Gastrocnemius medialis (tissue), 4 donors: ENCODE measurements at regions not wholly inside any gene's neighbourhood (a gene's known extent, or its start where the extent isn't known, plus 50 kb on each side); places are given as distances from the start of the nearest gene placed in this dataset.
A peak's percentile ranks its signal among the peaks of the same experiment; 100 is the strongest.

Source experiments
- ATAC-seq, 2 donors: fragments of 150-250 bp; one replicate each; pipeline ENCODE4 v1.9.1; 2016
- DNase-seq, 2 donors: peaks; one replicate each; pipeline ENCODE4 v3.0.0-alpha.2; 2019
- H3K27ac ChIP-seq, 4 donors: fragments of 200-600 bp; sonication (generic); 1 replicate in 1 of 4; 2 replicates in 3 of 4; pipeline ENCODE4 v1.5.1; 2016 to 2018; ENCODE audit warnings: mild to moderate bottlenecking in 2 of 4, moderate library complexity in 1 of 4
- H3K27me3 ChIP-seq, 3 donors: fragments of 200-600 bp; sonication (generic) in 2 of 3; 1 replicate in 1 of 3; 2 replicates in 2 of 3; pipeline versions ENCODE4 v1.5.1 to v1.6.0; 2016 to 2019; ENCODE audit warnings: mild to moderate bottlenecking in 1 of 3, moderate library complexity in 1 of 3
- H3K36me3 ChIP-seq, 2 donors: fragments of 200-600 bp; sonication (generic) in 1 of 2; one replicate each; pipeline ENCODE4 v1.5.1; 2017 to 2018
- H3K4me1 ChIP-seq, 2 donors: fragments of 200-600 bp; sonication (generic) in 1 of 2; one replicate each; pipeline ENCODE4 v1.5.1; 2016 to 2017; ENCODE audit warnings: mild to moderate bottlenecking in 2 of 2
- H3K4me3 ChIP-seq, 4 donors: fragments of 200-600 bp; sonication (generic) in 3 of 4; 1 replicate in 1 of 4; 2 replicates in 3 of 4; pipeline ENCODE4 v1.5.1; 2016 to 2019; ENCODE audit warnings: mild to moderate bottlenecking in 2 of 4
- H3K9me3 ChIP-seq, 3 donors: fragments of 200-600 bp; sonication (generic) in 2 of 3; 1 replicate in 1 of 3; 2 replicates in 2 of 3; pipeline ENCODE4 v1.5.1; 2016 to 2019
- CTCF ChIP-seq, 5 experiments: fragments of 450-650 bp in 3 of 5; fragments of 200-600 bp in 2 of 5; sonication (generic) in 2 of 5; IDR thresholded peaks in 4 of 5; conservative IDR thresholded peaks in 1 of 5; 1 replicate in 4 of 5; 2 replicates in 1 of 5; pipeline ENCODE4 v1.5.1; 2016 to 2019; ENCODE audit warnings: antibody characterized with exemption in 5 of 5, mild to moderate bottlenecking in 3 of 5, moderate library complexity in 3 of 5
- POLR2A ChIP-seq, 2 donors: fragments of 450-650 bp; IDR thresholded peaks; one replicate each; pipeline ENCODE4 v1.6.1; 2017; ENCODE audit warnings: antibody characterized with exemption in 2 of 2, mild to moderate bottlenecking in 2 of 2, moderate library complexity in 2 of 2
- in situ Hi-C, 4 donors: fragments of 200-750 bp; cut with MboI; loops; one replicate each; pipeline versions ENCODE4 v1.15.0 to v1.8.0; 2017; ENCODE audit warnings: low sequenced_read_pairs in 4 of 4
- intact Hi-C: fragments of 100-400 bp; cut with DNase I; formaldehyde crosslinking; loops from one replicate; pipeline ENCODE4 v1.15.1; 2023; ENCODE audit warnings: low total_unique reads

- Histone ChIP-seq H3K27me3 (no peaks in the 10 kb centered on the region), H3K9me3 (no peaks in the 10 kb centered on the region), H3K27ac (peak overlapping the region; percentile 85 to 90 (median 87)), H3K4me3 (peak overlapping the region; percentile 60 to 88 (median 70)), H3K4me1 (peaks cover 52 to 57% of the 10 kb centered on the region in 2 donors), H3K36me3 (no peaks in the 10 kb centered on the region)
- DNase-seq (peak; percentile 34 to 61), ATAC-seq (peak; percentile 55 to 59)
- TF ChIP-seq CTCF (IDR thresholded peaks at IDR 0.05 in 4 of 5, conservative IDR thresholded peaks at IDR 0.05 in 1 of 5) (no peak), POLR2A (IDR thresholded peaks at IDR 0.05) (no peak)
- intact Hi-C loops = loop anchor here (1.0 to 5.0 kb wide), 5 partner anchors 41 to 720 kb away; partner anchors contain the start of genes EBPL and TRIM13
- in situ Hi-C loops = loop anchor here in 3 of 4 donors (10.0 to 25.0 kb wide), 3 partner anchors 88 to 455 kb away; partner anchors contain the start of gene TRIM13 (in 1 of the 3)
Measured at GRCh38 chr13:50082426-50083281, 67.4 kb downstream of the KCNRG start.

GRCh38 chr13:50085063-50085462 lies 69.8 kb downstream of the KCNRG start:
- no peaks in the 10 kb centered on the region for H3K9me3 ChIP-seq
- no peaks in the 10 kb centered on the region for H3K36me3 ChIP-seq
- DNase-seq (no peak), ATAC-seq (no peak)
- in situ Hi-C loops = loop anchor here in 3 of 4 donors (5.0 to 25.0 kb wide), 4 partner anchors 42 to 452 kb away; partner anchors contain the start of gene TRIM13 (in 1 of the 3)
- H3K4me3 ChIP-seq = no peak overlapping the region
- peaks cover 31 to 34% of the 10 kb centered on the region in 2 donors for H3K4me1 ChIP-seq
- H3K27me3 ChIP-seq = no peaks in the 10 kb centered on the region
- intact Hi-C loops = no loop called here
- TF ChIP-seq CTCF (IDR thresholded peaks at IDR 0.05 in 4 of 5, conservative IDR thresholded peaks at IDR 0.05 in 1 of 5) (peak; percentile 50 to 68 (median 57)), POLR2A (IDR thresholded peaks at IDR 0.05) (no peak)
- peak overlapping the region in 3 of 4 donors; percentile 6 to 87 (median 24) for H3K27ac ChIP-seq

- Histone ChIP-seq H3K36me3 (no peaks in the 10 kb centered on the region), H3K4me1 (peaks cover 18 to 29% of the 10 kb centered on the region in 2 donors), H3K27me3 (no peaks in the 10 kb centered on the region), H3K4me3 (no peak overlapping the region), H3K9me3 (no peaks in the 10 kb centered on the region), H3K27ac (peak overlapping the region in 3 of 4 donors; percentile 9 to 58 (median 22))
- in situ Hi-C loops (loop anchor here in 3 of 4 donors (5.0 to 25.0 kb wide), 4 partner anchors 38 to 448 kb away; partner anchors contain the start of gene TRIM13 (in 1 of the 3)), intact Hi-C loops (no loop called here)
- DNase-seq (no peak), ATAC-seq (no peak)
- TF ChIP-seq POLR2A (IDR thresholded peaks at IDR 0.05) = no peak
- TF ChIP-seq CTCF (IDR thresholded peaks at IDR 0.05 in 4 of 5, conservative IDR thresholded peaks at IDR 0.05 in 1 of 5) = no peak
Measured at GRCh38 chr13:50089633-50090032, 74.4 kb downstream of the KCNRG start.

GRCh38 chr13:50090211-50090610 lies 75.0 kb downstream of the KCNRG start:
- Histone ChIP-seq H3K9me3 (no peaks in the 10 kb centered on the region), H3K36me3 (no peaks in the 10 kb centered on the region), H3K4me1 (peaks cover 18 to 26% of the 10 kb centered on the region in 2 donors), H3K27me3 (no peaks in the 10 kb centered on the region), H3K4me3 (no peak overlapping the region), H3K27ac (peak overlapping the region in 3 of 4 donors; percentile 9 to 58 (median 22))
- intact Hi-C loops (no loop called here), in situ Hi-C loops (loop anchor here in 1 of 4 donors (25.0 kb wide), 1 partner anchor 447 kb away; no protein-coding TSS in a partner anchor)
- no peak for DNase-seq
- no peak for ATAC-seq
- TF ChIP-seq POLR2A (IDR thresholded peaks at IDR 0.05) = no peak
- no peak for TF ChIP-seq CTCF (IDR thresholded peaks at IDR 0.05 in 4 of 5, conservative IDR thresholded peaks at IDR 0.05 in 1 of 5)
